Natural killer cell (primary cell): ENCODE measurements at regions not wholly inside any gene's neighbourhood (a gene's known extent, or its start where the extent isn't known, plus 50 kb on each side); places are given as distances from the start of the nearest gene placed in this dataset.
A peak's percentile ranks its signal among the peaks of the same experiment; 100 is the strongest.
"Not testable (repeated sequence)": the region's sequence is repeated elsewhere in the genome, so short reads cannot be mapped to it uniquely, and the experiment has no call there.

Experiments
- ATAC-seq, 3 donors: fragments of 150-1000 bp in 2 of 3; fragments of 200-7000 bp in 1 of 3; cut with Tn5 transposase; 1 replicate in 1 of 3; 2 replicates in 2 of 3; pipeline ENCODE4 v1.10.0; 2021; ENCODE audit warnings: mild to moderate bottlenecking in 2 of 3, moderate library complexity in 2 of 3
- DNase-seq, 2 donors: peaks; one replicate each; pipeline versions ENCODE4 v3.0.0 to v3.0.0-alpha.2; 2013 to 2021; ENCODE audit warnings: mixed read lengths in 1 of 2
- H3K27ac ChIP-seq: one replicate; pipeline ENCODE4 v1.5.1; 2013; ENCODE audit warnings: mild to moderate bottlenecking, low read length
- H3K27me3 ChIP-seq: one replicate; pipeline ENCODE4 v1.6.1; 2013; ENCODE audit warnings: low read length; ENCODE audit not compliant: control insufficient read depth, insufficient read depth
- H3K36me3 ChIP-seq: one replicate; pipeline ENCODE4 v1.6.1; 2013; ENCODE audit warnings: low read length; ENCODE audit not compliant: control insufficient read depth, insufficient read depth
- H3K4me1 ChIP-seq: one replicate; pipeline ENCODE4 v1.6.1; 2013; ENCODE audit warnings: low read length; ENCODE audit not compliant: control insufficient read depth, insufficient read depth
- H3K4me3 ChIP-seq: one replicate; pipeline ENCODE4 v1.5.1; 2013; ENCODE audit warnings: low read length
- H3K9me3 ChIP-seq: one replicate; pipeline ENCODE4 v1.6.1; 2013; ENCODE audit warnings: low read length; ENCODE audit not compliant: control insufficient read depth, insufficient read depth
- H3K27ac Mint-ChIP-seq, 2 donors: one replicate each; pipeline ENCODE4 v1.8.0; 2022; ENCODE audit warnings: mild to moderate bottlenecking in 2 of 2, mixed read lengths in 2 of 2, moderate library complexity in 1 of 2
- H3K27me3 Mint-ChIP-seq, 2 donors: one replicate each; pipeline ENCODE4 v1.8.0; 2022; ENCODE audit warnings: low read depth in 2 of 2, mixed read lengths in 2 of 2
- H3K36me3 Mint-ChIP-seq: one replicate; pipeline ENCODE4 v1.8.0; 2022; ENCODE audit warnings: mixed read lengths
- H3K4me1 Mint-ChIP-seq, 2 donors: one replicate each; pipeline ENCODE4 v1.8.0; 2022; ENCODE audit warnings: mixed read lengths in 2 of 2
- H3K4me3 Mint-ChIP-seq: one replicate; pipeline ENCODE4 v1.8.0; 2022; ENCODE audit warnings: mild to moderate bottlenecking, moderate library complexity, mixed read lengths
- H3K9me3 Mint-ChIP-seq, 2 donors: one replicate each; pipeline ENCODE4 v1.8.0; 2022; ENCODE audit warnings: mixed read lengths in 2 of 2
- CTCF ChIP-seq: fragments of 200-600 bp; IDR thresholded peaks from one replicate; pipeline ENCODE4 v1.8.0; 2022; ENCODE audit warnings: antibody characterized with exemption
- WGBS: methylation state at CpG from one replicate; pipeline ENCODE4 v1.1.7; 2013; ENCODE audit warnings: missing lambda C conversion rate; ENCODE audit not compliant: insufficient coverage; 5-methylcytosine and 5-hydroxymethylcytosine counted together
- intact Hi-C: fragments of 100-400 bp; cut with micrococcal nuclease; formaldehyde crosslinking; loops from one replicate; pipeline ENCODE4 v1.14.2; 2022

DNA sequence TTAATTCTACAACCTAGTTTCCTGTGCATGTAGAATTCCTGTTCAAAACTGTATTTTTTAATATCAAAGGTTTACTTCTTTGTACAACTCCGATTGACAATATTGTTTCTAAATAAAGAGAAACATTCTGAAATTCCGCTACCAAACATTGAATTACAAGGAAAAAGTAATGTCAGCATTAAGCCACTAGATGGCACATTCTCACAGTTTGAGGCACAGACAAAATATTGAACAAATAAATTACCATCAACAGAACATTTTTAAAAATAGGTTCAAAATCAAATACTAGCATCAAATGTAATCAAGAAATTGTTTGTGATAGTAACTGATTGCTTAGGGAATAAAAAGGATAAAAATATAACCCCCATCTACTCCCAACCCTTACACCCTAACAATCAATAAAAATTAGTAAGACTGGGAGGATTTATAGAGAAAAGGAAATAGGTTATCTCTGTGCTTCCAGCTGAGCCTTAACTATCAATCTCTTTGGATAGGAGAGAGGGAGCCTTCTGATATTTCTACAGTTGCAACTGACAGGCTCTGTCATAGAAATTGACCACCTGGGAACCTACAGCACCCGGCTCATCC, 86.6 kb upstream of the C7orf33 start:
- peak in 1 of 3 donors; percentile 36 for ATAC-seq
- H3K36me3 ChIP-seq = no peaks in the 10 kb centered on the region
- H3K36me3 Mint-ChIP-seq = no peaks in the 10 kb centered on the region
- intact Hi-C loops = loop anchor here (1.0 kb wide), 2 partner anchors 459 to 463 kb away; no protein-coding TSS in a partner anchor
- peak; percentile 91 for TF ChIP-seq CTCF
- H3K27me3 ChIP-seq = no peaks in the 10 kb centered on the region
- H3K27me3 Mint-ChIP-seq = peaks cover 14 to 30% of the 10 kb centered on the region in 2 donors
- no peak overlapping the region for H3K4me3 Mint-ChIP-seq
- WGBS = 100% methylated on average over 1 of the region's 3 CpGs
- DNase-seq = peak in 1 of 2 donors; percentile 69
- peaks cover 0 to 5% of the 10 kb centered on the region in 2 donors for H3K4me1 Mint-ChIP-seq
- no peak overlapping the region for H3K27ac ChIP-seq
- no peaks in the 10 kb centered on the region for H3K4me1 ChIP-seq
- H3K27ac Mint-ChIP-seq = no peak overlapping the region
- no peaks in the 10 kb centered on the region for H3K9me3 ChIP-seq
- no peaks in the 10 kb centered on the region for H3K9me3 Mint-ChIP-seq
- no peak overlapping the region for H3K4me3 ChIP-seq

- intact Hi-C loops = no loop called here
- no peak overlapping the region for H3K27ac Mint-ChIP-seq
- peaks cover 11 to 30% of the 10 kb centered on the region in 2 donors for H3K27me3 Mint-ChIP-seq
- DNase-seq = no peak
- H3K4me1 Mint-ChIP-seq = peaks cover 0 to 5% of the 10 kb centered on the region in 2 donors
- no peak overlapping the region for H3K4me3 Mint-ChIP-seq
- no peaks in the 10 kb centered on the region for H3K4me1 ChIP-seq
- no peak for ATAC-seq
- no peaks in the 10 kb centered on the region for H3K9me3 Mint-ChIP-seq
- no peak overlapping the region for H3K4me3 ChIP-seq
- H3K27me3 ChIP-seq = no peaks in the 10 kb centered on the region
- TF ChIP-seq CTCF = no peak
- no peaks in the 10 kb centered on the region for H3K36me3 ChIP-seq
- no peaks in the 10 kb centered on the region for H3K36me3 Mint-ChIP-seq
- no peaks in the 10 kb centered on the region for H3K9me3 ChIP-seq
- H3K27ac ChIP-seq = no peak overlapping the region
- 83% methylated on average over 7 of the region's 7 CpGs for WGBS
Observed at GRCh38 chr7:148505645-148506375, 84.8 kb upstream of the C7orf33 start.

DNA sequence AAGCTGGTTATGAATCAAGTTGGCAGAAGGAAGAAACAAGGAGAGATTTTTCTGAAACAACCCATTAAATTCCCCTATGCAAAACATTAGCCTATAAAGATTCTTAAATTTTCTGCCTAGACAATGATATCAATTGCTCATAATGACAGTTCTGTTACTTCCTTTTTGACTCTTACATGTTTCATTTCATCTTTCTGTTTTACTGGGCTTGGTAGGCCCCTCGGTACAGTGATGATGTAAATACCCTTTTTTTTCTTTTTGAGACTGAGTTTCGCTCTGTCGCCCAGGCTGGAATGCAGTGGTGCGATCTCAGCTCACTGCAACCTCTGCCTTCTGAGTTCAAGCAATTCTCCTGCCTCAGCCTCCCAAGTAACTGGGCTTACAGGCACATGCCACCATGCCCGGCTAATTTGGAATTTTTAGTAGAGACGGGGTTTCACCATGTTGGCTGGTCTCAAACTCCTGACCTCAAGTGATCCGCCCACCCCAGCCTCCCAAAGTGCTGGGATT, 83.4 kb upstream of the C7orf33 start:
- peaks cover 8 to 31% of the 10 kb centered on the region in 2 donors for H3K27me3 Mint-ChIP-seq
- H3K36me3 ChIP-seq, H3K36me3 Mint-ChIP-seq, H3K9me3 Mint-ChIP-seq, H3K4me3 Mint-ChIP-seq, H3K4me1 ChIP-seq, H3K27ac Mint-ChIP-seq, ATAC-seq, DNase-seq, H3K27me3 ChIP-seq, H3K4me1 Mint-ChIP-seq, intact Hi-C loops, H3K4me3 ChIP-seq, H3K9me3 ChIP-seq, H3K27ac ChIP-seq: not testable (repeated sequence)
- 72% methylated on average over 7 of the region's 7 CpGs for WGBS

GRCh38 chr7:148507787-148508186, 82.8 kb upstream of the C7orf33 start:
- Mint-ChIP-seq H3K9me3 (no peaks in the 10 kb centered on the region), H3K4me1 (peaks cover 0 to 5% of the 10 kb centered on the region in 2 donors), H3K4me3 (no peak overlapping the region), H3K27ac (no peak overlapping the region), H3K27me3 (peaks cover 7 to 36% of the 10 kb centered on the region in 2 donors), H3K36me3 (no peaks in the 10 kb centered on the region)
- Histone ChIP-seq H3K4me1 (no peaks in the 10 kb centered on the region), H3K4me3 (no peak overlapping the region), H3K36me3 (no peaks in the 10 kb centered on the region), H3K27me3 (no peaks in the 10 kb centered on the region), H3K27ac (no peak overlapping the region), H3K9me3 (no peaks in the 10 kb centered on the region)
- 83% methylated on average over 6 of the region's 7 CpGs for WGBS
- no peak for TF ChIP-seq CTCF
- intact Hi-C loops = no loop called here
- ATAC-seq (no peak), DNase-seq (no peak)
